ENCODE measurements at regions not wholly inside any gene's neighbourhood (a gene's known extent, or its start where the extent isn't known, plus 50 kb on each side); places are given as distances from the start of the nearest gene placed in this dataset.
"Not testable (repeated sequence)": the region's sequence is repeated elsewhere in the genome, so short reads cannot be mapped to it uniquely, and the experiment has no call there.

GRCh38 chr15:91445695-91446228 is 345.7 kb downstream of the SV2B start:
- Histone ChIP-seq H3K9ac (ENCODE audit: low read length) (no peak overlapping the region), H3K4me1 (ENCODE audit: insufficient read depth, low read length, severe bottlenecking) (no peaks in the 10 kb centered on the region), H3K36me3 (ENCODE audit: insufficient read depth, low read length) (no peaks in the 10 kb centered on the region), H3K4me3 (ENCODE audit: low read depth, low read length, poor library complexity, severe bottlenecking) (no peak overlapping the region), H2AFZ (ENCODE audit: low read length) (no peak overlapping the region), H4K20me1 (ENCODE audit: insufficient read depth, low read length) (no peaks in the 10 kb centered on the region), H3K79me2 (ENCODE audit: insufficient read depth, low read length) (no peaks in the 10 kb centered on the region), H3K27me3 (ENCODE audit: insufficient read depth, low read length) (no peaks in the 10 kb centered on the region), H3K4me2 (ENCODE audit: low read length) (no peak overlapping the region), H3K27ac (ENCODE audit: low read depth, low read length, poor library complexity, severe bottlenecking) (no peak overlapping the region), H3F3A (ENCODE audit: insufficient read depth, low read length) (no peaks in the 10 kb centered on the region), H3K9me3 (ENCODE audit: low read length) (0 out of 2 replicates have a peak, but pooled peaks cover 2% of the 10 kb centered on the region), H3K9me2 (ENCODE audit: low read depth, low read length) (no peaks in the 10 kb centered on the region)
- no peak for TF ChIP-seq EZH2 (IDR thresholded peaks at IDR 0.05; ENCODE audit: borderline replicate concordance, low read length)
- TF ChIP-seq, protein P1, sequence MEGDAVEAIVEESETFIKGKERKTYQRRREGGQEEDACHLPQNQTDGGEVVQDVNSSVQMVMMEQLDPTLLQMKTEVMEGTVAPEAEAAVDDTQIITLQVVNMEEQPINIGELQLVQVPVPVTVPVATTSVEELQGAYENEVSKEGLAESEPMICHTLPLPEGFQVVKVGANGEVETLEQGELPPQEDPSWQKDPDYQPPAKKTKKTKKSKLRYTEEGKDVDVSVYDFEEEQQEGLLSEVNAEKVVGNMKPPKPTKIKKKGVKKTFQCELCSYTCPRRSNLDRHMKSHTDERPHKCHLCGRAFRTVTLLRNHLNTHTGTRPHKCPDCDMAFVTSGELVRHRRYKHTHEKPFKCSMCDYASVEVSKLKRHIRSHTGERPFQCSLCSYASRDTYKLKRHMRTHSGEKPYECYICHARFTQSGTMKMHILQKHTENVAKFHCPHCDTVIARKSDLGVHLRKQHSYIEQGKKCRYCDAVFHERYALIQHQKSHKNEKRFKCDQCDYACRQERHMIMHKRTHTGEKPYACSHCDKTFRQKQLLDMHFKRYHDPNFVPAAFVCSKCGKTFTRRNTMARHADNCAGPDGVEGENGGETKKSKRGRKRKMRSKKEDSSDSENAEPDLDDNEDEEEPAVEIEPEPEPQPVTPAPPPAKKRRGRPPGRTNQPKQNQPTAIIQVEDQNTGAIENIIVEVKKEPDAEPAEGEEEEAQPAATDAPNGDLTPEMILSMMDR (IDR thresholded peaks at IDR 0.05; ENCODE audit: low read length), result no peak

GRCh38 chr15:91447991-91448644 is 348.1 kb downstream of the SV2B start:
- H3K4me1 ChIP-seq (ENCODE audit: insufficient read depth, low read length, severe bottlenecking), result no peaks in the 10 kb centered on the region
- no peaks in the 10 kb centered on the region for H3F3A ChIP-seq (ENCODE audit: insufficient read depth, low read length)
- H2AFZ ChIP-seq (ENCODE audit: low read length), result no peak overlapping the region
- H3K9ac ChIP-seq (ENCODE audit: low read length), result no peak overlapping the region
- H3K4me3 ChIP-seq (ENCODE audit: low read depth, low read length, poor library complexity, severe bottlenecking), result no peak overlapping the region
- H3K4me2 ChIP-seq (ENCODE audit: low read length), result no peak overlapping the region
- TF ChIP-seq EZH2 (IDR thresholded peaks at IDR 0.05; ENCODE audit: borderline replicate concordance, low read length), result no peak
- TF ChIP-seq, protein P1 (IDR thresholded peaks at IDR 0.05; ENCODE audit: low read length), result no peak
- no peaks in the 10 kb centered on the region for H3K27me3 ChIP-seq (ENCODE audit: insufficient read depth, low read length)
- no peaks in the 10 kb centered on the region for H3K9me2 ChIP-seq (ENCODE audit: low read depth, low read length)
- H3K79me2 ChIP-seq (ENCODE audit: insufficient read depth, low read length), result no peaks in the 10 kb centered on the region
- no peak overlapping the region for H3K27ac ChIP-seq (ENCODE audit: low read depth, low read length, poor library complexity, severe bottlenecking)
- no peaks in the 10 kb centered on the region for H3K9me3 ChIP-seq (ENCODE audit: low read length)
- no peaks in the 10 kb centered on the region for H3K36me3 ChIP-seq (ENCODE audit: insufficient read depth, low read length)
- no peaks in the 10 kb centered on the region for H4K20me1 ChIP-seq (ENCODE audit: insufficient read depth, low read length)

GRCh38 chr15:91453376-91453775 is 353.3 kb downstream of the SV2B start:
- not testable (repeated sequence) for H3K9ac ChIP-seq (ENCODE audit: low read length); H4K20me1 ChIP-seq (ENCODE audit: insufficient read depth, low read length); H3F3A ChIP-seq (ENCODE audit: insufficient read depth, low read length); H3K9me3 ChIP-seq (ENCODE audit: low read length); H3K27me3 ChIP-seq (ENCODE audit: insufficient read depth, low read length); H3K79me2 ChIP-seq (ENCODE audit: insufficient read depth, low read length); H3K4me2 ChIP-seq (ENCODE audit: low read length); H3K4me3 ChIP-seq (ENCODE audit: low read depth, low read length, poor library complexity, severe bottlenecking); H3K27ac ChIP-seq (ENCODE audit: low read depth, low read length, poor library complexity, severe bottlenecking); H3K4me1 ChIP-seq (ENCODE audit: insufficient read depth, low read length, severe bottlenecking); H3K36me3 ChIP-seq (ENCODE audit: insufficient read depth, low read length); H2AFZ ChIP-seq (ENCODE audit: low read length); H3K9me2 ChIP-seq (ENCODE audit: low read depth, low read length)

DNA sequence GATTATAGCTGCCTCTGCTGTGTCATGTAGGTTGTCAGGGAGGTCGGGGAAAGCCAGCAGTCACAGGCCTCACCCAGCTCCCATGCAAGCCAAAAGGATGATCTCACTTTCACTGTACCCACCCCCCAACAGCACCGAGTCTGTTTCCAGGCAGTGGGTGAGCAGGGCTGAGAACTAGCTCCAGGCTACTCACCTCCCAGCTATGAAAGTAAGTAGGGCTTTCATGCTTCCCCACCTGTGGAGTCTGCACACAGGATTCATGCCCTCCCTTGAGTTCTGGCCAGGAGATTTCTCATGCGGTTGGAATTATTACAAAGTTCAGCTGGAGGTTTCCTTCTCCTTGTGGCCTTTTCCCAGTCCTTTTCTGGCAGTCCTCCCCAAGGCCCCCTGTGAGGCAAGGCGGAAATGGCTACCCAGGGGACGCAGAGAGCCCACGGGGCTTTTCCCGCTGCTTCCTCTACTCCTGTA is 356.2 kb downstream of the SV2B start:
- no peaks in the 10 kb centered on the region for H4K20me1 ChIP-seq (ENCODE audit: insufficient read depth, low read length)
- H3K9me2 ChIP-seq (ENCODE audit: low read depth, low read length), result no peaks in the 10 kb centered on the region
- no peak overlapping the region for H2AFZ ChIP-seq (ENCODE audit: low read length)
- no peak overlapping the region for H3K27ac ChIP-seq (ENCODE audit: low read depth, low read length, poor library complexity, severe bottlenecking)
- H3F3A ChIP-seq (ENCODE audit: insufficient read depth, low read length), result no peaks in the 10 kb centered on the region
- H3K4me3 ChIP-seq (ENCODE audit: low read depth, low read length, poor library complexity, severe bottlenecking), result no peak overlapping the region
- no peak for TF ChIP-seq EZH2 (IDR thresholded peaks at IDR 0.05; ENCODE audit: borderline replicate concordance, low read length)
- TF ChIP-seq, protein P1 (IDR thresholded peaks at IDR 0.05; ENCODE audit: low read length), result no peak
- H3K27me3 ChIP-seq (ENCODE audit: insufficient read depth, low read length), result no peaks in the 10 kb centered on the region
- no peak overlapping the region for H3K9ac ChIP-seq (ENCODE audit: low read length)
- H3K79me2 ChIP-seq (ENCODE audit: insufficient read depth, low read length), result no peaks in the 10 kb centered on the region
- H3K4me2 ChIP-seq (ENCODE audit: low read length), result no peak overlapping the region
- no peaks in the 10 kb centered on the region for H3K4me1 ChIP-seq (ENCODE audit: insufficient read depth, low read length, severe bottlenecking)
- H3K9me3 ChIP-seq (ENCODE audit: low read length), result no peaks in the 10 kb centered on the region
- no peaks in the 10 kb centered on the region for H3K36me3 ChIP-seq (ENCODE audit: insufficient read depth, low read length)
